SKM-1 treated with dmso at 0.1 percent for 144 hours (cell line): ENCODE measurements at regions not wholly inside any gene's neighbourhood (a gene's known extent, or its start where the extent isn't known, plus 50 kb on each side); places are given as distances from the start of the nearest gene placed in this dataset.
"Not testable (repeated sequence)": the region's sequence is repeated elsewhere in the genome, so short reads cannot be mapped to it uniquely, and the experiment has no call there.

ENCODE experiments used
- DNase-seq: peaks from one replicate; lab custom pipeline; 2025; ENCODE audit not compliant: unreplicated experiment; lab: John Stamatoyannopoulos, UW

GRCh38 chr16:17034477-17035252 lies 436.1 kb downstream of the XYLT1 start:
- DNase-seq = no peak

GRCh38 chr16:17037499-17037898 lies 433.3 kb downstream of the XYLT1 start:
- no peak for DNase-seq

- DNase-seq = no peak
Observed at GRCh38 chr16:17038415-17038814, 432.3 kb downstream of the XYLT1 start.

- DNase-seq = not testable (repeated sequence)
Observed at GRCh38 chr16:17049109-17049508, 421.7 kb downstream of the XYLT1 start.

- DNase-seq = no peak
Observed at GRCh38 chr16:17050468-17050867, 420.3 kb downstream of the XYLT1 start.
